ENCODE measurements at regions not wholly inside any gene's neighbourhood (a gene's known extent, or its start where the extent isn't known, plus 50 kb on each side); places are given as distances from the start of the nearest gene placed in this dataset.

GRCh38 chr18:61756244-61756643, 136.6 kb downstream of the RNF152 start:
- no peak for DNase-seq (ENCODE audit: low spot score)

GRCh38 chr18:61755555-61755954, 137.3 kb downstream of the RNF152 start:
- DNase-seq (ENCODE audit: low spot score), result no peak

GRCh38 chr18:61754039-61754583, 138.7 kb downstream of the RNF152 start:
- DNase-seq (ENCODE audit: low spot score), result no peak

GRCh38 chr18:61753373-61753772, 139.4 kb downstream of the RNF152 start:
- peak; percentile 15 for DNase-seq (ENCODE audit: low spot score)

GRCh38 chr18:61752973-61753372, 139.8 kb downstream of the RNF152 start:
- no peak for DNase-seq (ENCODE audit: low spot score)

- no peak for DNase-seq (ENCODE audit: low spot score)
These were observed 141.8 kb downstream of the RNF152 start for GRCh38 chr18:61750840-61751668.

- no peak for DNase-seq (ENCODE audit: low spot score)
These were observed 143.3 kb downstream of the RNF152 start for GRCh38 chr18:61749546-61749945.

- no peak for DNase-seq (ENCODE audit: low spot score)
These were observed 143.8 kb downstream of the RNF152 start for GRCh38 chr18:61749031-61749430.

GRCh38 chr18:61748004-61748403, 144.8 kb downstream of the RNF152 start:
- DNase-seq (ENCODE audit: low spot score), result no peak

GRCh38 chr18:61743775-61744531, 148.9 kb downstream of the RNF152 start:
- DNase-seq (ENCODE audit: low spot score), result no peak

GRCh38 chr18:61742565-61743429, 150.0 kb downstream of the RNF152 start:
- no peak for DNase-seq (ENCODE audit: low spot score)

GRCh38 chr18:61741881-61742454, 150.8 kb downstream of the RNF152 start:
- DNase-seq (ENCODE audit: low spot score), result no peak

GRCh38 chr18:61738488-61738887, 154.3 kb downstream of the RNF152 start:
- DNase-seq (ENCODE audit: low spot score), result no peak

GRCh38 chr18:61738042-61738441, 154.8 kb downstream of the RNF152 start:
- DNase-seq (ENCODE audit: low spot score), result no peak

- DNase-seq (ENCODE audit: low spot score), result no peak
These were observed 156.7 kb downstream of the RNF152 start for GRCh38 chr18:61736133-61736532.

GRCh38 chr18:61735564-61736102, 157.2 kb downstream of the RNF152 start:
- no peak for DNase-seq (ENCODE audit: low spot score)

GRCh38 chr18:61734396-61734795, 158.4 kb downstream of the RNF152 start:
- no peak for DNase-seq (ENCODE audit: low spot score)

GRCh38 chr18:61732854-61733253, 160.0 kb downstream of the RNF152 start:
- DNase-seq (ENCODE audit: low spot score), result no peak

GRCh38 chr18:61731693-61732376, 161.0 kb downstream of the RNF152 start:
- no peak for DNase-seq (ENCODE audit: low spot score)

- DNase-seq (ENCODE audit: low spot score), result no peak
These were observed 161.6 kb downstream of the RNF152 start for GRCh38 chr18:61731178-61731577.

- DNase-seq (ENCODE audit: low spot score), result no peak
These were observed 163.5 kb downstream of the RNF152 start for GRCh38 chr18:61729322-61729721.

All from activated CD4-positive, alpha-beta T cell treated with anti-CD3 and anti-CD28 coated beads, Interleukin-2, Interleukin-4, amounts not matched to agents 100 ng/mL and 50 ng/mL, durations not matched to agents 16 hours and 8 hours (primary cell).